ENCODE measurements at regions not wholly inside any gene's neighbourhood (a gene's known extent, or its start where the extent isn't known, plus 50 kb on each side); places are given as distances from the start of the nearest gene placed in this dataset.
"Not testable (repeated sequence)": the region's sequence is repeated elsewhere in the genome, so short reads cannot be mapped to it uniquely, and the experiment has no call there.

DNA sequence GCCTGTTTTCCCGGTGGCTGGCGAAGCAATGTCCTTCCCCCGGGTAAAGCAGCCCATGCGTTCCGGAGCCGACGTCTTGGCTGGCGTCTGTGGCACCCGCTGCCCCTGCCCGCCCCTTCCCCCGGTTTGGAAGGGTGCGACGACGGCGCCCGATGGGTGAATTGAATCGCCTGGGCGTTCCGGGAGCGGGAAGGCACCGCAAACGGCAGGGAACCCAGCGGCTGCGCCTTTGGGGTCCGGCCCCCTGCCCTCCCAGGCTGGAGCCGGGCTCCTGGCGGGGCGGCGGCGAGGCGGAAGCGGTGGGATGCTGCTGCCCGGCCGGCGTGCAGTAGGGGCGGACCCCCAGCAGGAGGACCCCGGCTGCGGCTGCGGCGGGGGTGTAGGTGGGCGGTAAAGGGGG lies 123.6 kb upstream of the RHOU start:
- not testable (repeated sequence) for DNase-seq

DNA sequence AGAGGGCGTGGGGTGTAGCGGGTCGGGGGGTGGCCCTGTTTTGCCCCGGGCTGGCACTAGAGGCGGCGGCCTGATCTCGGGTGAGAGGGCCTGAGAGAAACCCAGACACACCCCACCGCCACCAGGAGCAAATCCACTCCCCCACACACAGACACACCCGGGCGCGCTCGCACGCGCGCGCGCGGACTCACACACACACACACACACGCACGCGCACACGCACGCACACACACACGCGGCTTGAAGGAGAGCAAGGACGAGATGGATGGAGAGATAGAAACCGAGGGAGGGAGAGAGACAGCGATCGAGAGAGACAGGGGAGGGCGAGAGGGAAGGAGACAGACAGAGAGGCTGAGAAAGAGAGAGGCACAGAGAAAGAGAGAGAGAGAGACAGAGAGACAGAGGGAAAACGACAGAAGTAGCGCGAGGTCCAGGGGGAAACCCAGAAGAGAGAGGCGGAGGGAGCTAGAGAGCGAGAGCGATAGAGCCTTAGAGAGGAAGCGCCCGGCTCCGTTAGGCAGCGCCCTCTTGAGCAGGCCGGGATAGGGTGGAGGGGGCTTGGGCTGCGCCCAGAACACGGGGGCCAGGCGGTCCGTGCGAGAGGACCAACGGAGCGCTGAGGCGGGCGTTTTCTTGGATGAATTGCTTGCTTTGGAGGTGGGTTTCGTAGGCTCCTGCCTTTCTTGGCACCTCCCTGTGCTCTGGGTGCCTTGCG lies 113.1 kb upstream of the RHOU start:
- not testable (repeated sequence) for DNase-seq

DNA sequence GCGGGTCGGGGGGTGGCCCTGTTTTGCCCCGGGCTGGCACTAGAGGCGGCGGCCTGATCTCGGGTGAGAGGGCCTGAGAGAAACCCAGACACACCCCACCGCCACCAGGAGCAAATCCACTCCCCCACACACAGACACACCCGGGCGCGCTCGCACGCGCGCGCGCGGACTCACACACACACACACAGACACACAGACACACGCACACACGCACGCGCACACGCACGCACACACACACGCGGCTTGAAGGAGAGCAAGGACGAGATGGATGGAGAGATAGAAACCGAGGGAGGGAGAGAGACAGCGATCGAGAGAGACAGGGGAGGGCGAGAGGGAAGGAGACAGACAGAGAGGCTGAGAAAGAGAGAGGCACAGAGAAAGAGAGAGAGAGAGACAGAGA lies 108.8 kb upstream of the RHOU start:
- DNase-seq, result not testable (repeated sequence)

DNA sequence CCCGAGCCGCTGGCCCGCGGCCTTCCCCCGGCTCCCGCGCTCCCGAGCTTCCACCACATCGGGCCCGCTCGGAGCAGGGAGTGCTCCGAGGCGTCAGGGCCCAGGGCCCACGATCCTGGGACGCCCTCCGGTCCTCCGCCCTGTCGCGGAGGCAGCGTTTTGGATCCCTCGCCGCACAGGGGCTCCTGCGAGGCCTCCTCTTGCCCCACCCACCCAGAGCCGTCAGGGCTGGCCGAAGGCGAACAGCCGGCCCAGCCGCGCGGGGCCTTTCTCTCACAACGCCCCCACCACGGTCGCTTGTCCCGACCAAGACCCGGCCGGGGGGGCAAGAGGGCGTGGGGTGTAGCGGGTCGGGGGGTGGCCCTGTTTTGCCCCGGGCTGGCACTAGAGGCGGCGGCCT lies 102.4 kb upstream of the RHOU start:
- DNase-seq, result not testable (repeated sequence)

DNA sequence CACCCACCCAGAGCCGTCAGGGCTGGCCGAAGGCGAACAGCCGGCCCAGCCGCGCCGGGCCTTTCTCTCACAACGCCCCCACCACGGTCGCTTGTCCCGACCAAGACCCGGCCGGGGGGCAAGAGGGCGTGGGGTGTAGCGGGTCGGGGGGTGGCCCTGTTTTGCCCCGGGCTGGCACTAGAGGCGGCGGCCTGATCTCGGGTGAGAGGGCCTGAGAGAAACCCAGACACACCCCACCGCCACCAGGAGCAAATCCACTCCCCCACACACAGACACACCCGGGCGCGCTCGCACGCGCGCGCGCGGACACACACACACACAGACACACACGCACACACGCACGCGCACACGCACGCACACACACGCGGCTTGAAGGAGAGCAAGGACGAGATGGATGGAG lies 100.0 kb upstream of the RHOU start:
- peak; percentile 9 for DNase-seq

DNA sequence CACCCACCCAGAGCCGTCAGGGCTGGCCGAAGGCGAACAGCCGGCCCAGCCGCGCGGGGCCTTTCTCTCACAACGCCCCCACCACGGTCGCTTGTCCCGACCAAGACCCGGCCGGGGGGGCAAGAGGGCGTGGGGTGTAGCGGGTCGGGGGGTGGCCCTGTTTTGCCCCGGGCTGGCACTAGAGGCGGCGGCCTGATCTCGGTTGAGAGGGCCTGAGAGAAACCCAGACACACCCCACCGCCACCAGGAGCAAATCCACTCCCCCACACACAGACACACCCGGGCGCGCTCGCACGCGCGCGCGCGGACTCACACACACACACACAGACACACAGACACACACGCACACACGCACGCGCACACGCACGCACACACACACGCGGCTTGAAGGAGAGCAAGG lies 97.8 kb upstream of the RHOU start:
- not testable (repeated sequence) for DNase-seq

DNA sequence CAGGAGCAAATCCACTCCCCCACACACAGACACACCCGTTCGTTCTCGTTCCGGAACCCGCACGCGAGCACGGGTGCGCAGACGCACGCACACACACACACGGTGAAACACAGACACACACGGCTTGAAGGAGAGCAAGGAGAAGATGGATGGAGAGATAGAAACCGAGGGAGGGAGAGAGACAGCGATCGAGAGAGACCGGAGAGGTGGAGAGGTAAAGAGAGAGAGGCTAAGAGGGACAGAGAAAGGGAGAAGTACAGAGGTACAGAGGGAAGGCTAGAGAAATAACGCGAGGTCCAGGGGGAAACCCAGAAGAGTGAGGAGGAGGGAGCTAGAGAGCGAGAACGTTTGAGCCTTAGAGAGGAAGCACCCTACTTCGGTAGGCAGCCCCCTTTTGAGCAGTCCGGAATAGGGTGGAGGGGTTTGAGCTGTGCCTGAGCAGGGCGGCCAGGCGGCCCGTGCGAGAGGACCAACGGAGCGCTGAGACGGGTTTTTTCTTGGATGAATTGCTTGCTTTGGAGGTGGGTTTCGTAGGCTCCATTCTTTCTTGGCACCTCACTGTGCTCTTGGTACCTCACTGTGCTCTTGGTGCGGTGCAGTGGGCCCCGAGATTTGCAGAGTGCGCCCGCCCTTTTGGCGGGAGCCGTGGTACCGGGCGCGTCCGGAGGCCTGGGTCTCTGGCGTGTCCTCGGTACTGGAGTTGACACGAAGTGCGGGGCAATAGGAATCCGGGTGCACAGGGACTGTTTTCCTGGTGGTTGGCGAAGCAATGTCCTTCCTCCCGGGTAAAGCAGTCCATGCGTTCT lies 88.4 kb upstream of the RHOU start:
- DNase-seq, result peak; percentile 54

DNA sequence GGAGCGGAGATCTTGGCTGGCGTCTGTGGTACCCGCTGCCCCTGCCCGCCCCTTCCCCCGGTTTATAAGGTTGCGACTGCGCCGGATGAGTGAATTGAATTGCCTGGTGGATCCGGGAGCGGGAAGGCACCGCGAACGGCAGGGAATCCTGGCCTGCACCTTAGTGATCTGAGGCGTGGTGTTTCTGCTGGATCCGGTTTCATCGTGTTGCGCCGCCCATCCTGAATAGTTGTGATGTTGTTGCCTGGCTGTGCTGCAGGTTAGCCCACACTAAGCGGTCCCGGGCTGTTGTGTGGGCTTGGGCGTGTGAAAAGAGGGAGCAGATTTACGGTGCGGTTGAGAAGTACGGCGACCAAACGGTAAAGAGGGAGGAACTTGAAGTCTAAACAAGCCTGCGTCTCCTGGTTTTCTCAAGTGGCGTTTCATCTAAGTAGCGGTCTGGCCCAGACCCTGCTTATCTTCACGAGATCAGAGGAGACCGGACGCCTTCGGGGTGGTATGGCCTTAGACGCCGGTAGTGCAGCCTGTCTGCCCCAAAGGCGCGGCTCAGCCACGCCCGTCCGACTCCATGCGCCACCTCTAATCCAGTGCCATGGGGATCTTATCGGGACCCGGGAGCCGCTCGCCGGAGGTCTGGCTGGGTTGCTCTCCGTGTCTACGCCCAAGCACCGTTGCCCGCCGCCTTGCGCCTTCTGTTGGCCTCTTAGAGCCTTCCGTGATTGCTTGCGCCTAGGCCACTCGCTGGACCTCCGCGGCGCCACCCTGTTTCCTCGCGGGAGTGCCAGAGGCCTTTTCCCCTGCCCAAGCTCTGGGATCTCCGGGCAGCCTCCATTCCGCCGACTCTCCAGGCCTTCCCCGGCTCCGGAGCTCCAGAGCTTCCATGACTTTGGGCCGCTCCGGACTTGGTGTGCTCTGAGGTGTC lies 87.5 kb upstream of the RHOU start:
- peak; percentile 38 for DNase-seq

DNA sequence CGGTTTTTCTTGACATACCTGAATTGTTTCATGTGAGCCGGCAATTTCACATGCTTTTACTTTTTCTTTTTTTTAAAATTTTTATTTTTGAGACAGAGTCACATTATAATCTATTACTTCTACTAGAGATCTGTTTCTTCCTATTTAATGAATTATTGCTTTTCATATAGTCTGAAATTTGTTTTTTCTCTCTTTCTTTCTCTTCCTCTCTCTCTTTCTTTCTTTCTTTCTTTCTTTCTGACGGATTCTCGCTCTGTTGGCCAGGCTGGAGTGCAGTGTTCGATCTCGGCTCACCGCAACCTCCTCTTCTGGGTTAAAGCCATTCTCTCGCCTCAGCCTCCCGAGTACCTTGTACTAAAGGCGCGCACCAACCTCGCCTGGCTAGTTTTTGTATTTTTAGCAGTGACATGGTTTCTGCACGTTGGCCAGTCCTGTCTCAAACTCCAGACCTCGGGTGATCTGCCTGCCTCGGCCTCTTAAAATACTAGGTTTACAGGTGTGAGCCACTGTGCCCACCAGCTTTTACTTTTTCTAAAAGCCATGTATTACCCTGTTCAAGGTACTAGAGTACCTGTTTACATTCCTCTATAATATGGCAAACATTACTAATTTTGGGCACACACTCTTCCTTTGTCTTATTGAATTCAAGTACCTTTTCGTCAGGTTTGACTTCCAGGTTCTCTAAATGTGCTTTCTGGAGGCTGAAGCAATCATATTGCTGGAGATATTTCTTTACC lies 86.5 kb upstream of the RHOU start:
- no peak for DNase-seq

DNA sequence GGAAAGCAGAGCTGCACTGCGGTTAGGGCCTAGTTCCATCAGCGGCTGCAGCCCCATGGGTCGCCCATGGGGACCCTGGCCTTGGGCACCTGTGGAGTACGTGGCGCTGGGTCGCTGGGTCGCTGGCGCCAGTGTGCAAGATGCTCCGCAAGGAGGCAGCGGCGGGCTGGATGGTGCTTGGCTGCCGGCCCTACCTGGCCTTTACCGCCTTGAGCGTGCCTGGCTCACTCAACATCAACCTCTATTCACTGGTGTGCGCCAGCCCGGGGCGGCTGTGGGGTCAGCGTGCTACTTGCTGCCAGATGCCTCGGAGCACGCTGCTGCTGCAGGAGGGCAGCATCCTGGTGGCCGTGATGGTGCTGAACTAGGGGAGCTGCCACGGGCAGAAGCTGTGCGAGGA lies 85.1 kb upstream of the RHOU start:
- DNase-seq, result no peak

DNA sequence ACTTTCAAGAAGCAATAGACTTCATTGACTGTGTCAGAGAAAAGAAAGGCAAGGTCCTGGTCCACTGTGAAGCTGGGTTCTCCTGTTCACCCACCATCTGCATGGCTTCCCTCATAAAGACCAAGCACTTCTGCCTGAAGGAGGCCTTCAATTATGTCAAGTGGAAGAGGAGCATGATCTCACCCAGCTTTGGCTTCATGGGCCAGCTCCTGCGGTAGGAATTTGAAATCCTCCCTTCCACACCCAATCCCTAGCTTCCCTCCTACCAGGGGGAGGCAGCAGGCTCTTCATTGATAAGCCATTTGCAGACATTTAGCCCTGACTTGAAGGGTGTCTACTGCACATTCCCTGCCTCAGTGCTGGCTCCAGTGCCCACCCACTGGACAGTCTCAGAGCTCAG lies 84.3 kb upstream of the RHOU start:
- no peak for DNase-seq

DNA sequence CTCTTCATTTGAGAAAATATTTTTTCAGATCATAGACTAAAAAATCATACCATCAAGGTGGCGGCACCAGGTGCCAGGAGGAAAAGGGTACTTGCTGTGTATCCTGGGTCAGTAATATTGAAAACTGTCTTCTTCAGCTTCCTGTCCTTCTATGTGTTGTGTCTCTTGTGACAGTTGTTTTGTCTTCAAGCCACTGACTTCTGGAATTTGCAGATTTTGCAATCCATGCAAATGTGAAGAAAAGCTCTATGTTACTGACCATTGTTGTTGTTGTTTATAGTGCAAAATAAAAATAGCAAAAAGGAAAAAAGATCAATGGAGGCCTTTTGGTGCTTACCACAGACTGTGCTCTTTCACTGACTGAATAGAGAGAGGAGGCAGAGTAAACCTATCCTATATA lies 83.2 kb upstream of the RHOU start:
- DNase-seq, result no peak

DNA sequence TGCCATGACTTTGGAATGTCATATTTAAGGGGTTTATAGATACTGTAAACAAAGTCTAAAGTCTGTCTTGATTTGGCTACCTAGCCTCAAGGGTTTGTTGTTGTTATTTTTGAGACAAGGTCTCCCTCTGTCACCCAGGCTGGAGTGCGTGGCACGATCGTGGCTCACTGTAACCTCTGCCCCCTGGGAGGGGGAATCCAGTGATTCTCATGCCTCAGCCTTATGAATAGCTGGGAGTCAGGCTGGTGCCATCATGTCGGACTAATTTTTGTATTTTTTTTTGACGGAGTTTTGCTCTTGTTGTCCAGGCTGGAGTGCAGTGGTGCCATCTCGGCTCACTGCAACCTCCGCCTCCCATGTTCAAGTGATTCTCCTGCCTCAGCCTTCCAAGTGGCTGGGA lies 82.2 kb upstream of the RHOU start:
- DNase-seq, result not testable (repeated sequence)

DNA sequence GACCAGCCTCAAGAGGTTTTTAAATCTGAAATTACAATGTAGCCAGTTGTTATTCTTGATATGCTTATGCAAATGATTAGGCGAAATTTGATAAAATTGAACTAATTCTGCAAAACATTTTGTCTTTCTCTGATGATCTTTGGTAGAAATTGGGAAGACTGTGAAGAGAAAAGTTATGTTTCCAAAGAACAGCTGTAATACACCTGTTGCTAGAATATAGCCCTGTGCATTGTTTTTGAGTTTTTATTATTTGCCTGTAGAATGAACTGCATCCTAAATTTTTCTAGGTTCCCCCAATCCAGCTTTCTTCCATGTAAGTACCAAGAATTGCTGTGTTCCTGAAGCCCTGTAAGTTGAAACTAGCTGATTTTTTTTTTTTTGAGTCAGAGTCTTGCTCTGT lies 81.5 kb upstream of the RHOU start:
- no peak for DNase-seq

DNA sequence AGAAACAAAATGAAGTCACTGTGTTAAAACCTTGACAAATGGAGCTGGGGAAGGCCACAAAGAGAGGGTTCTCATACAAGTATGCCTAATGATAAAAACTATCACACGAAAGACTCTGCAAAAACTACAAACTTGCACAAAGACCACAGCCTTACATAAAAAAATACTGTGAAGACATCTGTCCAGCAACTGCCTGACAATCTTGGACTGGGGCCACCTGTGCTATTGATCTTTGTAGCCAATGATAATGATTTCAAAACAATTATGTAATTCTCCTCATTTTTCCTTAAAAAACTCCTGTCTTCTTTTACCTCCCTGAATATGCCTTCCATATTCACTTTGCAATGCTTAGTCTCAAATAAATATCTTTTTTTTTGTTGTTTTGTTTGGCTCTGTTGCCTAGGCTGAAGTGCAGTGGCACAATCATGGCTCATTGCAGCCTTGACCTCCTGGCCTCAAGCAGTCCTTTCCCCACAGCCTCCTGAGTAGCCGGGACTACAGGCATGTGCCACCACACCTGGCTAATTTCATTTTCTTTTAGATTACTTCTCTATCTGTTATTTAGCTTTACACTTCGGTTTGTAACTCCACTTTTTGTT lies 79.4 kb upstream of the RHOU start:
- no peak for DNase-seq

DNA sequence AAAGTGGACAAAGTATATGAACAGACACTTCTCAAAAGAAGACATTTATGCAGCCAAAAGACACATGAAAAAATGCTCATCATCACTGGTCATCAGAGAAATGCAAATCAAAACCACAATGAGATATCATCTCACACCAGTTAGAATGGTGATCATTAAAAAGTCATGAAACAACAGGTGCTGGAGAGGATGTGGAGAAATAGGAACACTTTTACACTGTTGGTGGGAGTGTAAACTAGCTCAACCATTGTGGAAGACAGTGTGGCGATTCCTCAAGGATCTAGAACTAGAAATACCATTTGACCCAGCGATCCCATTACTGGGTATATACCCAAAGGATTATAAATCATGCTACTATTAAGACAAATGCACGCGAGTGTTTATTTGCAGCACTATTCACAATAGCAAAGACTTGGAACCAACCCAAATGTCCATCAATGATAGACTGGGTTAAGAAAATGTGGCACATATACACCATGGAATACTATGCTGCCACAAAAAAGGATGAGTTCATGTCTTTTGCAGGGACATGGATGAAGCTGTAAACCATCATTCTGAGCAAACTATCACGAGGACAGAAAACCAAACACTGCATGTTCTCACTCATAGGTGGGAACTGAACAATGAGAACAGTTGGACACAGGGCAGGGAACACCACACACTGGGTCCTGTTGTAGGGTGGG lies 73.1 kb upstream of the RHOU start:
- DNase-seq, result not testable (repeated sequence)

DNA sequence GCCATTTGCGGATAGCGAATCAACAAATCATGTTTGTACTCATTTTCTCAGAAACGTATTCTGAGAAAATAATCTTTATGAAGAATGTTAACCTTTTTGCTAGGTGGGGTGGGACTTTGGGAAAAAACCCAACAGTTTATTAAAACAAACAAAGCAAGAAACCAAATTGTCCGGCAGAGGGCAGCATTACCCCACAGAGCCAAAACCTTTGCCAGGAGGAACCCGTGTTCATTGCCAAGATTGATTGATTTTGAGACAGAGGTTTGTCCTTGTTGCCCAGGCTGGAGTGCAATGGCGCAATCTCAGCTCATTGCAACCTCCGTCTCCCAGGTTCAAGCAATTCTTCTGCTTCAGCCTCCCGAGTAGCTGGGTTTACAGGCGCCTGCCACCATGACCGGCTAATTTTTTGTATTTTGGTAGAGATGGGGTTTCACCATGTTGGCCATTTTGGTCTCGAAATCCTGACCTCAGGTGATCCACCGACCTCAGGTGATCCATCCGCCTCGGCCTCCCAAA lies 70.8 kb upstream of the RHOU start:
- peak; percentile 67 for DNase-seq

DNA sequence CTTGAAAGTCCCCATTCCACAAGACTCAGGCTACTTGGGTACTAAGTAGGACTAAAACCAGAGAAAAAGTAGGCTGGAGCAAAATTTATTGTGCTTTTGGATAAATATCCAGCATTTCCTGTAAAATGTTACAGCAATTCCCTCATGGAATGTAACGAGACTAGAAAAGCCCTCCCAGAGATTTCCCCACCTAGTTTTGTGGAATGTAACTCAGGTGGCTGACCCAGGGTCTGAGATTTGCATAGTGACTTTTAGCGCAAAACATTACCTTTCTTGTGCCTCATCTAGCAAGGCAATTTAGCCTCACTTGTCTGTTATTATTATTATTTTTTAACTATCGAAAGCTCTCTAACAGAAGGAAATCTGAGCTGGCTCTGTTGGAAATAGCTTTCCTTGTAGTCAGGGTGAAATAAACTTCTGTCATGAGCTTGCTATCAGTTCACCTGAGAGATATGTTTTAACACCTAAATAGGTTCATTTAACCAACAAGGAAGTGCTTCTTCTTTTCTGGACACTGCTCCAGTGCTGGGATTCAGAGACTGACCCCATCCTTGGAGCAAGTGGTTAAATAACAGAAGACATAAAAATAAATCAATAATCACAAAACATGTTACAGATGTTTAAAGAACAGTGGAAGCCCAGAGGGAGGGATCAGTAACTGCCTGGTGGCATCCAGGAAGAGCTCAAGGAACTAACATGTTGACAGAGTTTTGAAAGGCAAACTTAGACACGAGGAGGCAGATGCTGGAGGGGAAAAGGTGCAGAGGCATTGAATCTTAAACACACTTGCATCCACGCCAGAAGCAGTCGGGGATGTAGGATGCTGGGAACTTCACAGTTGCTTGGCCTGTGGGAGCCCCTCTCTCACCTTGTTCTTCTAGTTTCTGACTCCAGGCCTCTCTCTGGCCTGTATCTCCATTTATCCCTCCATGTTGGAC lies 68.3 kb upstream of the RHOU start:
- DNase-seq, result no peak

DNA sequence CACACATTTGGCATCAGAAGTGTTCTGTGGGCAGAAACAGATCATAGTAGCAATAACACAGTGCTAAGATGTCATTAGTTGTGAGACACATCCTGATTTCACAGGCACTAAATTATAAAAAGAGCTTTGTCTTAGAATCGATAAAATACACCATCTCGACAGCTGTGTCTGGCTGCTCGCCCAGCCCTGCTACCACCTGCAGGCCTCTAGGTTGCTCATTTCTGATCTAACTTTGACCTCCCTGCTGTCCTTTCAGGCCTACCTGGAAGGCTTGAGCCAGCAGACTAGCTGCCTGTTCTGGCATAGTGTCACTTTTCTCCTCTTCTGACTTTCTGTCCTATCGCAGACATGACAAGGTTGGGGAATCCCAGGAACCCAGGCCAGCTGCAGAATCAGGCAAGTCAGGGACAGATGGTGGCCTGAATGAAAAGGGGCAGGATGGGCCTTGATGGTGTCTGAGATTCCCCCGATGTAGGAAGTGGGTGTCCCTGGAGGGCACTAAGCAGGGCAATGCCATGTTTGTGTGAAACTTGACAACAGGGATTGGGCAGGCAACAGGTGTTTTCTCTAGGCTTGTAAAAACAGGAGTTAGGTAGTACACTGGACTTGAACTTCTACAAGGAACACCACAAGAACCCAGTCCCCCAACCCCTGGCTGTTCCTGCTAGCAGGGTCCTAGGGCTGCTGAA lies 66.6 kb upstream of the RHOU start:
- no peak for DNase-seq
